ENCODE measurements at regions not wholly inside any gene's neighbourhood (a gene's known extent, or its start where the extent isn't known, plus 50 kb on each side); places are given as distances from the start of the nearest gene placed in this dataset.

DNA sequence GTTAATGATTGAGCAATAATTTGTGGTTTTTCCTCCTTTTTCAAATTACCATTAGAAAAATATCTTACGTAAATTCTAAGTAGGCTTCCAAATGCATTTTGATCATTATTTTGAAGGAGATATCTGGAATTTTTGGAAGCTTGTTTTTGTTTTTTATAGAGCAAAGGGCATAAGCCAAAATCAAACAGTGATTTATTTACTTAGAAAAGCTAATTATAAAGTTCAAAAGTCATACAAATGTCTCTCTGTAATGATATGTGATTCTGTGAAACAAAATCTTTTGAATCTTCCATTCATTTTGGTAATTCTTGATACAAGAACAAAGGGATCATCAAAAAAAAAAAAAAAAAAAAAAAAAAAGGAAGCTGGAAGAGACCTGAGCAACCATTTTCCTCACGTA lies 416.8 kb downstream of the ETNK1 start:
- TF ChIP-seq, protein P1, sequence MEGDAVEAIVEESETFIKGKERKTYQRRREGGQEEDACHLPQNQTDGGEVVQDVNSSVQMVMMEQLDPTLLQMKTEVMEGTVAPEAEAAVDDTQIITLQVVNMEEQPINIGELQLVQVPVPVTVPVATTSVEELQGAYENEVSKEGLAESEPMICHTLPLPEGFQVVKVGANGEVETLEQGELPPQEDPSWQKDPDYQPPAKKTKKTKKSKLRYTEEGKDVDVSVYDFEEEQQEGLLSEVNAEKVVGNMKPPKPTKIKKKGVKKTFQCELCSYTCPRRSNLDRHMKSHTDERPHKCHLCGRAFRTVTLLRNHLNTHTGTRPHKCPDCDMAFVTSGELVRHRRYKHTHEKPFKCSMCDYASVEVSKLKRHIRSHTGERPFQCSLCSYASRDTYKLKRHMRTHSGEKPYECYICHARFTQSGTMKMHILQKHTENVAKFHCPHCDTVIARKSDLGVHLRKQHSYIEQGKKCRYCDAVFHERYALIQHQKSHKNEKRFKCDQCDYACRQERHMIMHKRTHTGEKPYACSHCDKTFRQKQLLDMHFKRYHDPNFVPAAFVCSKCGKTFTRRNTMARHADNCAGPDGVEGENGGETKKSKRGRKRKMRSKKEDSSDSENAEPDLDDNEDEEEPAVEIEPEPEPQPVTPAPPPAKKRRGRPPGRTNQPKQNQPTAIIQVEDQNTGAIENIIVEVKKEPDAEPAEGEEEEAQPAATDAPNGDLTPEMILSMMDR (IDR thresholded peaks at IDR 0.05), result no peak
- TF ChIP-seq POLR2A (IDR thresholded peaks at IDR 0.05), result no peak

Measured in breast epithelium (tissue), 3 donors.